ENCODE measurements at regions not wholly inside any gene's neighbourhood (a gene's known extent, or its start where the extent isn't known, plus 50 kb on each side); places are given as distances from the start of the nearest gene placed in this dataset.

DNA sequence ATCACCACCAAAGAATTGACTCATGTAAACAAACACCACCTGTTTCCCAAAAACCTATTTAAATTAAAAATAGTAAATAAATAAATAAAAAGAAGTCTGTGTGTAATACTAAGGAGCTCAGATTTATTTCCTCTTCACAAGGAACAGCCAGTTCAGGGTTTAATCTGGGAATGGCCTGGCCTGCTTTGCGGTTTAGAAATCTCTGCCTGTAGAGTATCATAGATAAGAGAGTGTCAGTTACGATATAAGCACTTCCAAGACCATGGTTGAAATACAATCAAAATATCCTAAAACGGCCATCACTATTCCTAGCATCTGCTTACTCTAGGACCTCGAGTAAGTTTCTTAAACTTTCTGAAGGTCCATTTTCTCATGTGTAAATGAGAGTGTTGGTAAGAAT lies 274.4 kb downstream of the PLPP3 start (continued):
- TF ChIP-seq TBP (IDR thresholded peaks at IDR 0.05; ENCODE audit: low read depth, low read length), result no peak

DNA sequence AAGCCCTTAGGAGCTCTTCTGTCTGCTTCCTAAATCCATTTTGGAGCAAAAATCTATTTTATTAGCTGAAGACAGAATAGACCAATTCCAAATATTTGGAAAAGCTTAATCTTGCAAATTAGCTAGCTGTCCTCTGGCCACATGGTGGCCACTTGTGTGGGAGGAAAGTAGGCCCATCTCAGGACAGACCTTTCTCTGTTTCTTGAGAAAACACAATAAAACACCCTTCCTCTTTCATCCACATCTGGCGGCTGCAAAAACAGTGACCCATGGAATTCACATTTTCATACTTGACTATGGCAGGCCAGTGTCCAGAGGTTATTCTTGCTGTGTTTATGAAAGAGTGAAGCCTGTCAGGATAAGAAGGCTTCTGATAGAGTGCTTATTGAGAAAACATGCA lies 275.6 kb downstream of the PLPP3 start:
- no peak for FAIRE-seq
- no peak overlapping the region for H3K14ac ChIP-seq (ENCODE audit: insufficient read length)
- no peak overlapping the region for H3K56ac ChIP-seq (replicated peaks; ENCODE audit: insufficient read length, low read depth, low read length)
- no peaks in the 10 kb centered on the region for H4K20me1 ChIP-seq (replicated peaks in 1 of 2; ENCODE audit: control insufficient read depth in 1 of 2, insufficient read depth in 2 of 2, low read length in 2 of 2)
- no peak overlapping the region for H2BK20ac ChIP-seq (ENCODE audit: low read length)
- H3K36me3 ChIP-seq (ENCODE audit: control insufficient read depth in 2 of 4, insufficient read depth in 4 of 4, low read length in 3 of 4), result no peaks in the 10 kb centered on the region
- H2AFZ ChIP-seq (ENCODE audit: low read length), result no peak overlapping the region
- no peak overlapping the region for H4K8ac ChIP-seq (ENCODE audit: extremely low read depth, insufficient read depth, low read length)
- ChIA-PET POLR2A (ENCODE audit: partially characterized antibody) (no interaction called here), CTCF (ENCODE audit: partially characterized antibody) (interaction anchor here (1.1 kb wide), 1 partner anchor 10 kb away, joined by 3 read pairs; no protein-coding TSS in a partner anchor)
- no peaks in the 10 kb centered on the region for H3K79me1 ChIP-seq (ENCODE audit: low read depth, low read length)
- H2BK12ac ChIP-seq (ENCODE audit: low read depth, low read length), result no peak overlapping the region
- no peak overlapping the region for H4K5ac ChIP-seq (ENCODE audit: insufficient read length, low read depth, low read length)
- no peak overlapping the region for H4K91ac ChIP-seq (replicated peaks; ENCODE audit: insufficient read length, low read length)
- peaks cover 0 to 3% of the 10 kb centered on the region in 2 experiments; a peak in 1 of 4 replicates for H3K9me3 ChIP-seq (ENCODE audit: insufficient read depth in 2 of 2, low read depth in 1 of 2, low read length in 1 of 2)
- no peaks in the 10 kb centered on the region for H3K4me1 ChIP-seq (replicated peaks in 1 of 4; ENCODE audit: control insufficient read depth in 3 of 4, insufficient read depth in 4 of 4, low read length in 3 of 4)
- H3K4ac ChIP-seq (replicated peaks; ENCODE audit: insufficient read length, low read depth, low read length), result no peak overlapping the region
- no peak overlapping the region for H3K4me2 ChIP-seq (ENCODE audit: insufficient read depth in 1 of 2, low read depth in 2 of 2, low read length in 2 of 2)
- H2AK5ac ChIP-seq (ENCODE audit: low read depth, low read length), result no peak overlapping the region
- WGBS, 2 experiments (ENCODE audit: extremely low coverage in 1 of 2, insufficient coverage in 1 of 2, insufficient read length in 1 of 2, insufficient replicate concordance in 2 of 2, low coverage in 1 of 2, low lambda C conversion rate in 2 of 2, missing lambda C conversion rate in 1 of 2), result 100% methylated on average over 1 of the region's 1 CpG; no CpG with 5 or more reads in 1 of the 2 experiments
- H3K9ac ChIP-seq (replicated peaks in 1 of 4; ENCODE audit: extremely low read depth in 1 of 4, low read depth in 3 of 4, low read length in 3 of 4), result no peak overlapping the region
- TF ChIP-seq BACH1 (IDR thresholded peaks at IDR 0.05; ENCODE audit: low read length), result no peak
- no peak for TF ChIP-seq SRF (IDR thresholded peaks at IDR 0.05; ENCODE audit: low read depth, low read length)
- no peak for TF ChIP-seq KDM1A (IDR thresholded peaks at IDR 0.05; ENCODE audit: borderline replicate concordance, low read length)
- DNase-seq (ENCODE audit: low read depth in 1 of 2, low spot score in 2 of 2), result no peak
- no peak overlapping the region for H2BK15ac ChIP-seq (ENCODE audit: low read length)
- no peak overlapping the region for H2BK120ac ChIP-seq (replicated peaks; ENCODE audit: low read depth, low read length)
- no peaks in the 10 kb centered on the region; the same call in 1 of the 2 replicates for H3K23me2 ChIP-seq (ENCODE audit: low read depth, low read length)
- H3K27me3 ChIP-seq (replicated peaks in 1 of 4; ENCODE audit: control insufficient read depth in 3 of 4, extremely low read depth in 1 of 4, insufficient read depth in 3 of 4, low read length in 3 of 4), result no peaks in the 10 kb centered on the region
- no peak overlapping the region for H2BK5ac ChIP-seq (ENCODE audit: low read depth, low read length)
- H3K4me3 ChIP-seq (ENCODE audit: extremely low read depth in 1 of 4, insufficient read depth in 2 of 4, low read depth in 3 of 4, low read length in 4 of 4), result no peak overlapping the region
- no peak overlapping the region for H3K23ac ChIP-seq (ENCODE audit: insufficient read length)
- no peak overlapping the region for H3K27ac ChIP-seq (ENCODE audit: low read depth, low read length)
- no peaks in the 10 kb centered on the region for H3K79me2 ChIP-seq (ENCODE audit: control insufficient read depth in 1 of 2, insufficient read depth in 2 of 2, low read length in 2 of 2)
- no peak overlapping the region for H3K18ac ChIP-seq (ENCODE audit: extremely low read depth, low read length)
